GM10248 (cell line): ENCODE measurements at regions not wholly inside any gene's neighbourhood (a gene's known extent, or its start where the extent isn't known, plus 50 kb on each side); places are given as distances from the start of the nearest gene placed in this dataset.

Experiments
- CTCF ChIA-PET: fragments of 300-600 bp; sonication (Branson Sonifier 250); formaldehyde crosslinking; extraction: SDS; loops from one replicate; lab custom pipeline; 2021; ENCODE audit warnings: antibody characterized with exemption; lab: Yijun Ruan, JAX
- POLR2A ChIA-PET: fragments of 350-650 bp; sonication (Branson Sonifier 250); formaldehyde crosslinking; extraction: SDS; loops from one replicate; lab custom pipeline; 2020; ENCODE audit warnings: antibody characterized with exemption; lab: Yijun Ruan, JAX
- DNase-seq: peaks from one replicate; pipeline ENCODE4 v3.0.0; 2012; ENCODE audit errors: extremely low spot score
- CTCF ChIP-seq: IDR thresholded peaks from 2 replicates; pipeline ENCODE4 v1.5.1; 2012; ENCODE audit warnings: mild to moderate bottlenecking, low read depth; ENCODE audit errors: extremely low read depth, missing control alignments, control extremely low read depth

DNA sequence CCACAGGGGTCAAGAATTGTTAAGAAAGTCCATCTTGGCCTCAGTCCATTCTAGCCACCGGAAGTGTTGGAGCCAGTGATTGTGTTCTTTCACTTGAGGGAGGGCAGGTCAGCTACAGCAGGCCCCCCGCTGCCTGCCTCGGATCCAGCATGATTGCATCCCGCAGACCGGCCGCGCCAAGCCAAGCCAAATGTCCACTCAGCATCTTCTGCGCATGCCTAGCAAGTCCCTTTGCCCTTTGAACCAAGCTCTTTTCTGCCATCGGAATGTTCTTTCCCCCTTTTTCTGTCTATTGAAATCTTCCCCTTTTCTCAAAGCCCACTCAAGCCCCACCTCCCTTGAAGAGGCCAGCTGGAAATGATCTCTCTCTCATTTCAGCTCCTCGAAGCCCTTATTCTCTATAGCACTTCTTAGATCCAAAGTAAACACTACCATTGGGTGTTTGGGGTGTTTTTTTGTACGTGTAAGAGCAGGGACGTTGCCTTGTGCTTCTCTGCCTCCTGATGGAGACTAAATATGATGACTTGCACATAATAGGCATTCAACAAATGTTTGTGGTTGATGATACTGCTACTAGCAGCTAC, 147.8 kb upstream of the BCOR start:
- ChIA-PET POLR2A (no interaction called here), CTCF (interaction anchor here (1.4 kb wide), 1 partner anchor 16 kb away, joined by 3 read pairs; no protein-coding TSS in a partner anchor)
- no peak for DNase-seq
- no peak for TF ChIP-seq CTCF

- TF ChIP-seq CTCF = no peak
- no peak for DNase-seq
- ChIA-PET POLR2A (no interaction called here), CTCF (interaction anchor here (1.4 kb wide), 1 partner anchor 17 kb away, joined by 3 read pairs; no protein-coding TSS in a partner anchor)
Measured at GRCh38 chrX:40244980-40245379, 147.2 kb upstream of the BCOR start.

- TF ChIP-seq CTCF = no peak
- no peak for DNase-seq
- CTCF ChIA-PET = interaction anchor here (1.4 kb wide), 1 partner anchor 18 kb away, joined by 3 read pairs; no protein-coding TSS in a partner anchor
- POLR2A ChIA-PET = no interaction called here
Measured at GRCh38 chrX:40243755-40244515, 146.2 kb upstream of the BCOR start.

DNA sequence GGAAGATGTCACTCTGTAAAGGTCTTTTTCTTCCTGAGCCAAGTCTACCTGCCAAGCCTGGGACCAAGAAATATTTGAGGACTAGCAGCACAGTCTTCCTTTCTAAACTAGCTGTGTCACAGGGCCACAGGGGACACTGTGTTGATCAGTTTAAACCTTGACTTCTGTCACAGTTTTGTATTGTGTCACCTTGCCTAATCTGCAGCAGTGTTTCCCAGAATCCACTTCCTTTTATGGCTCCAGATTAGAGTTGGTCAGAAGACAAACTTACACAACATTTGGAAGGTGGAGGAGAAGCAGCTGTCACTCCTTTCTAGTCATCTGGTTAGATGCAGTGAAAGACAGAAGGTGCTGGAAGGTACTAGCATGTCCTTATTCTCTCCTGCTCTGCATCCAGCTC, 143.1 kb upstream of the BCOR start:
- TF ChIP-seq CTCF = no peak
- ChIA-PET CTCF (no interaction called here), POLR2A (no interaction called here)
- DNase-seq = no peak

GRCh38 chrX:40237731-40238178, 140.0 kb upstream of the BCOR start:
- ChIA-PET POLR2A (no interaction called here), CTCF (no interaction called here)
- TF ChIP-seq CTCF = no peak
- no peak for DNase-seq

GRCh38 chrX:40230646-40231045, 132.9 kb upstream of the BCOR start:
- CTCF ChIA-PET = no interaction called here
- no peak for TF ChIP-seq CTCF
- no peak for DNase-seq
- POLR2A ChIA-PET = no interaction called here
